T1000 (cell line): ENCODE measurements at regions not wholly inside any gene's neighbourhood (a gene's known extent, or its start where the extent isn't known, plus 50 kb on each side); places are given as distances from the start of the nearest gene placed in this dataset.

Experiments
- DNase-seq: peaks from one replicate; lab custom pipeline; 2025; ENCODE audit warnings: mixed read lengths; lab: John Stamatoyannopoulos, UW

- DNase-seq, result no peak
Observed at GRCh38 chr1:62917314-62917713, 133.4 kb downstream of the ATG4C start.

GRCh38 chr1:62917805-62918204 is 133.9 kb downstream of the ATG4C start:
- no peak for DNase-seq

- DNase-seq, result no peak
Observed at GRCh38 chr1:62918700-62919099, 134.8 kb downstream of the ATG4C start.

- no peak for DNase-seq
Observed at GRCh38 chr1:62922006-62922405, 138.1 kb downstream of the ATG4C start.

GRCh38 chr1:62924983-62925790 is 141.3 kb downstream of the ATG4C start:
- no peak for DNase-seq

GRCh38 chr1:62926681-62927252 is 142.8 kb downstream of the ATG4C start:
- no peak for DNase-seq

- no peak for DNase-seq
Observed at GRCh38 chr1:62928885-62929284, 145.0 kb downstream of the ATG4C start.

GRCh38 chr1:62937634-62938296 is 153.8 kb downstream of the ATG4C start:
- DNase-seq, result no peak

- DNase-seq, result no peak
Observed at GRCh38 chr1:62941780-62942179, 157.8 kb downstream of the ATG4C start.

- no peak for DNase-seq
Observed at GRCh38 chr1:62946511-62946910, 162.6 kb downstream of the ATG4C start.

GRCh38 chr1:62951428-62951827 is 167.5 kb downstream of the ATG4C start:
- no peak for DNase-seq

GRCh38 chr1:62952596-62952995 is 168.7 kb downstream of the ATG4C start:
- DNase-seq, result no peak

- DNase-seq, result no peak
Observed at GRCh38 chr1:62953633-62954032, 169.7 kb downstream of the ATG4C start.

GRCh38 chr1:62954758-62955157 is 170.8 kb downstream of the ATG4C start:
- DNase-seq, result no peak

GRCh38 chr1:62955666-62956065 is 171.7 kb downstream of the ATG4C start:
- no peak for DNase-seq

GRCh38 chr1:62962014-62962812 is 178.3 kb downstream of the ATG4C start:
- DNase-seq, result no peak

GRCh38 chr1:62962901-62963776 is 179.2 kb downstream of the ATG4C start:
- DNase-seq, result no peak

- DNase-seq, result no peak
Observed at GRCh38 chr1:62964141-62964540, 180.2 kb downstream of the ATG4C start.

GRCh38 chr1:62967031-62967430 is 183.1 kb downstream of the ATG4C start:
- DNase-seq, result no peak

GRCh38 chr1:62977366-62977765 is 193.4 kb downstream of the ATG4C start:
- DNase-seq, result no peak

GRCh38 chr1:62978741-62979140 is 194.8 kb downstream of the ATG4C start:
- DNase-seq, result no peak
